HEK293T (cell line): ENCODE measurements at regions not wholly inside any gene's neighbourhood (a gene's known extent, or its start where the extent isn't known, plus 50 kb on each side); places are given as distances from the start of the nearest gene placed in this dataset.

Source experiments
- ELF4 ChIP-seq: fragments of 450-650 bp; IDR thresholded peaks from 2 replicates; pipeline ENCODE4 v1.6.1; 2017; ENCODE audit warnings: antibody characterized with exemption
- FOXA1 ChIP-seq: fragments of 450-650 bp; IDR thresholded peaks from 2 replicates; pipeline ENCODE4 v1.6.1; 2016; ENCODE audit warnings: mild to moderate bottlenecking
- FOXK2 ChIP-seq: fragments of 450-650 bp; IDR thresholded peaks from 2 replicates; pipeline ENCODE4 v1.6.1; 2016; ENCODE audit warnings: mild to moderate bottlenecking
- FOXM1 ChIP-seq: fragments of 450-650 bp; IDR thresholded peaks from 2 replicates; pipeline ENCODE4 v1.6.1; 2017; ENCODE audit warnings: mild to moderate bottlenecking, borderline replicate concordance
- HDGF ChIP-seq: fragments of 450-650 bp; IDR thresholded peaks from 2 replicates; pipeline ENCODE4 v1.6.1; 2017; ENCODE audit warnings: antibody characterized with exemption, borderline replicate concordance
- LEF1 ChIP-seq: fragments of 450-650 bp; IDR thresholded peaks from 2 replicates; pipeline ENCODE4 v1.6.1; 2017; ENCODE audit warnings: mild to moderate bottlenecking, borderline replicate concordance
- NFRKB ChIP-seq: fragments of 450-650 bp; IDR thresholded peaks from 2 replicates; pipeline ENCODE4 v1.6.1; 2016; ENCODE audit warnings: mild to moderate bottlenecking, moderate library complexity
- SUZ12 ChIP-seq: fragments of 450-650 bp; IDR thresholded peaks from 2 replicates; pipeline ENCODE4 v1.6.1; 2016; ENCODE audit warnings: mild to moderate bottlenecking
- TARDBP ChIP-seq: fragments of 450-650 bp; IDR thresholded peaks from 2 replicates; pipeline ENCODE4 v1.6.1; 2016
- TF ChIP-seq, protein P1 (sequence below): fragments of 450-650 bp; IDR thresholded peaks from 2 replicates; pipeline ENCODE4 v1.6.1; 2016

- TF ChIP-seq NFRKB (no peak), FOXM1 (no peak), FOXA1 (no peak), SUZ12 (no peak), LEF1 (no peak), HDGF (no peak), FOXK2 (no peak), TARDBP (no peak), ELF4 (no peak)
- TF ChIP-seq, protein P1, sequence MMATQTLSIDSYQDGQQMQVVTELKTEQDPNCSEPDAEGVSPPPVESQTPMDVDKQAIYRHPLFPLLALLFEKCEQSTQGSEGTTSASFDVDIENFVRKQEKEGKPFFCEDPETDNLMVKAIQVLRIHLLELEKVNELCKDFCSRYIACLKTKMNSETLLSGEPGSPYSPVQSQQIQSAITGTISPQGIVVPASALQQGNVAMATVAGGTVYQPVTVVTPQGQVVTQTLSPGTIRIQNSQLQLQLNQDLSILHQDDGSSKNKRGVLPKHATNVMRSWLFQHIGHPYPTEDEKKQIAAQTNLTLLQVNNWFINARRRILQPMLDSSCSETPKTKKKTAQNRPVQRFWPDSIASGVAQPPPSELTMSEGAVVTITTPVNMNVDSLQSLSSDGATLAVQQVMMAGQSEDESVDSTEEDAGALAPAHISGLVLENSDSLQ = no peak
Observed at GRCh38 chr4:45951153-45951552, 172.7 kb downstream of the GABRG1 start.
